HepG2 (cell line): ENCODE measurements at regions not wholly inside any gene's neighbourhood (a gene's known extent, or its start where the extent isn't known, plus 50 kb on each side); places are given as distances from the start of the nearest gene placed in this dataset.

Experiments
- ATAC-seq: fragments of 200-7000 bp; cut with Tn5 transposase; 3 replicates; pipeline ENCODE4 v1.9.1; 2020; ENCODE audit warnings: mild to moderate bottlenecking, moderate library complexity
- BruUV-seq: library from RNA; stranded (reverse); fragments of 400-500 nt; replicated peaks from 2 replicates; lab custom pipeline; 2021; lab: Mats Ljungman, UMichigan
- CTCF ChIA-PET: fragments of 300-600 bp; formaldehyde crosslinking; extraction: SDS; loops from one replicate; lab custom pipeline; 2021; ENCODE audit warnings: low total read pairs, inconsistent platforms, low intra/inter-chr PET ratio; lab: Yijun Ruan, JAX
- POLR2A ChIA-PET: fragments of 350-600 bp; sonication (Branson Sonifier 250); formaldehyde crosslinking; loops from one replicate; lab custom pipeline; 2020; ENCODE audit warnings: antibody characterized with exemption, inconsistent platforms; lab: Yijun Ruan, JAX
- DNase-seq: peaks from one replicate; pipeline ENCODE4 v3.0.0-alpha.2; 2015; ENCODE audit warnings: low spot score
- FAIRE-seq: peaks from 3 replicates; lab custom pipeline; 2011; peaks lifted over from hg19 to GRCh38; lab: Jason Lieb, UNC
- H2AFZ ChIP-seq: one replicate; pipeline ENCODE4 v1.6.1; 2011; ENCODE audit warnings: low read length, inconsistent platforms
- H3K27ac ChIP-seq: fragments of 300-600 bp; 3 replicates; pipeline ENCODE4 v1.8.0; 2011; ENCODE audit warnings: mixed run types, mild to moderate bottlenecking, mixed read lengths, low read length, inconsistent platforms; ENCODE audit not compliant: insufficient read depth; ENCODE audit errors: extremely low read length
- H3K27me3 ChIP-seq, 2 experiments: fragments of 200-600 bp in 1 of 2; 2 replicates in 1 of 2; 3 replicates in 1 of 2; pipeline versions ENCODE4 v1.6.0 to v1.8.0; 2011; ENCODE audit warnings: low read length in 2 of 2, mild to moderate bottlenecking in 2 of 2, moderate library complexity in 2 of 2, inconsistent platforms in 1 of 2; ENCODE audit not compliant: insufficient read depth in 2 of 2, control insufficient read depth in 1 of 2
- H3K36me3 ChIP-seq, 2 experiments: fragments of 200-600 bp in 1 of 2; replicated peaks in 1 of 2; 2 replicates in 1 of 2; 3 replicates in 1 of 2; pipeline versions ENCODE4 v1.5.1 to v1.8.0; 2011; ENCODE audit warnings: low read length in 2 of 2, inconsistent platforms in 1 of 2; ENCODE audit not compliant: insufficient read depth in 2 of 2, control insufficient read depth in 1 of 2
- H3K4me1 ChIP-seq: 2 replicates; pipeline ENCODE4 v1.5.1; 2012; ENCODE audit warnings: low read length, inconsistent platforms; ENCODE audit not compliant: insufficient read depth
- H3K4me2 ChIP-seq: 2 replicates; pipeline ENCODE4 v1.6.0; 2011; ENCODE audit warnings: low read depth, low read length, inconsistent platforms
- H3K4me3 ChIP-seq, 3 experiments: fragments of 200-600 bp in 1 of 3; sonication (generic), shearing (Covaris generic) in 1 of 3; replicated peaks in 1 of 3; 2 replicates each; pipeline ENCODE4 v1.5.1; 2011 to 2016; ENCODE audit warnings: low read length in 3 of 3, inconsistent platforms in 2 of 3, low read depth in 2 of 3, mild to moderate bottlenecking in 2 of 3, control low read depth in 1 of 3, mixed read lengths in 1 of 3; ENCODE audit not compliant: insufficient read depth in 1 of 3
- H3K79me2 ChIP-seq: one replicate; pipeline ENCODE4 v1.6.1; 2011; ENCODE audit warnings: low read length, inconsistent platforms; ENCODE audit not compliant: insufficient read depth
- H3K9ac ChIP-seq: 2 replicates; pipeline ENCODE4 v1.6.0; 2011; ENCODE audit warnings: mild to moderate bottlenecking, low read depth, low read length, inconsistent platforms; ENCODE audit not compliant: insufficient read depth
- H3K9me3 ChIP-seq: 2 replicates; pipeline ENCODE4 v1.5.1; 2012; ENCODE audit warnings: mild to moderate bottlenecking, low read length
- H4K20me1 ChIP-seq: 2 replicates; pipeline ENCODE4 v1.6.0; 2011; ENCODE audit warnings: inconsistent platforms, mild to moderate bottlenecking, low read length, moderate library complexity; ENCODE audit not compliant: insufficient read depth
- CENPX ChIP-seq: sonication (generic); formaldehyde crosslinking; IDR thresholded peaks from 2 replicates; pipeline ENCODE4 v1.9.0; 2021; ENCODE audit warnings: mild to moderate bottlenecking, missing genetic modification reagents, moderate library complexity
- GATA4 ChIP-seq: sonication (generic); IDR thresholded peaks from 2 replicates; pipeline ENCODE4 v1.6.1; 2016; ENCODE audit warnings: antibody characterized with exemption, low read depth, borderline replicate concordance
- KDM5B ChIP-seq: sonication (generic); formaldehyde crosslinking; IDR thresholded peaks from 2 replicates; pipeline ENCODE4 v1.4.0; 2020; ENCODE audit warnings: missing genetic modification reagents, mild to moderate bottlenecking, borderline replicate concordance
- MEIS1 ChIP-seq: sonication (generic); formaldehyde crosslinking; IDR thresholded peaks from 2 replicates; pipeline ENCODE4 v1.9.0; 2021; ENCODE audit warnings: mild to moderate bottlenecking, missing genetic modification reagents, moderate library complexity, borderline replicate concordance
- MIER3 ChIP-seq: IDR thresholded peaks from 2 replicates; pipeline ENCODE4 v1.6.1; 2016; ENCODE audit warnings: missing compliant biosample characterization, borderline replicate concordance
- RARG ChIP-seq: sonication (generic); formaldehyde crosslinking; IDR thresholded peaks from 2 replicates; pipeline ENCODE4 v1.4.0; 2020; ENCODE audit warnings: low read depth, mild to moderate bottlenecking, missing genetic modification reagents
- RXRB ChIP-seq: IDR thresholded peaks from 2 replicates; pipeline ENCODE4 v1.6.1; 2016; ENCODE audit warnings: borderline replicate concordance, missing genetic modification reagents, missing compliant biosample characterization
- SAFB2 ChIP-seq: sonication (generic); formaldehyde crosslinking; IDR thresholded peaks from 2 replicates; pipeline ENCODE4 v1.5.1; 2020; ENCODE audit warnings: missing genetic modification reagents, low read depth, mild to moderate bottlenecking, borderline replicate concordance
- TMF1 ChIP-seq: sonication (generic); formaldehyde crosslinking; IDR thresholded peaks from 2 replicates; pipeline ENCODE4 v1.8.1; 2022; ENCODE audit warnings: low read depth, missing genetic modification reagents
- ZNF230 ChIP-seq: sonication (generic); formaldehyde crosslinking; IDR thresholded peaks from 2 replicates; pipeline ENCODE4 v1.4.0; 2020; ENCODE audit warnings: mild to moderate bottlenecking, missing genetic modification reagents
- ZNF329 ChIP-seq: sonication (generic); formaldehyde crosslinking; IDR thresholded peaks from 2 replicates; pipeline ENCODE4 v1.9.0; 2021; ENCODE audit warnings: low read depth, mild to moderate bottlenecking, missing genetic modification reagents
- ZNF563 ChIP-seq: sonication (generic); formaldehyde crosslinking; IDR thresholded peaks from 2 replicates; pipeline ENCODE4 v1.8.0; 2022; ENCODE audit warnings: mild to moderate bottlenecking, moderate library complexity, missing genetic modification reagents
- ZNF670 ChIP-seq: sonication (generic); formaldehyde crosslinking; IDR thresholded peaks from 2 replicates; pipeline ENCODE4 v1.8.0; 2022; ENCODE audit warnings: mild to moderate bottlenecking, missing genetic modification reagents, borderline replicate concordance
- ZNF674 ChIP-seq: sonication (generic); formaldehyde crosslinking; IDR thresholded peaks from 2 replicates; pipeline ENCODE4 v1.5.0; 2020; ENCODE audit warnings: low read depth, mild to moderate bottlenecking, missing genetic modification reagents
- WGBS: methylation state at CpG from one replicate; pipeline ENCODE4 v1.1.6; 2017; ENCODE audit warnings: low lambda C conversion rate; 5-methylcytosine and 5-hydroxymethylcytosine counted together
- in situ Hi-C: cut with HindIII; loops from 2 replicates; pipeline ENCODE4 v1.10.0; 2017; ENCODE audit warnings: low pct_unique_long_range_greater_than_20kb; ENCODE audit not compliant: extremely low pct_ligation_motif_present
- intact Hi-C: fragments of 100-400 bp; cut with micrococcal nuclease; formaldehyde crosslinking; loops from one replicate; pipeline ENCODE4 v1.10.0; 2022; ENCODE audit not compliant: unreplicated experiment
- TF ChIP-seq, protein P1 (sequence below): sonication (generic); formaldehyde crosslinking; IDR thresholded peaks from 2 replicates; pipeline ENCODE4 v1.4.0; 2020; ENCODE audit warnings: mild to moderate bottlenecking, missing genetic modification reagents
- TF ChIP-seq, protein P2 (sequence below): sonication (generic); formaldehyde crosslinking; IDR thresholded peaks from 2 replicates; pipeline ENCODE4 v1.5.1; 2020; ENCODE audit warnings: missing genetic modification reagents, mild to moderate bottlenecking, borderline replicate concordance
- TF ChIP-seq, protein P3 (sequence below): IDR thresholded peaks from 2 replicates; pipeline ENCODE4 v1.6.1; 2016

DNA sequence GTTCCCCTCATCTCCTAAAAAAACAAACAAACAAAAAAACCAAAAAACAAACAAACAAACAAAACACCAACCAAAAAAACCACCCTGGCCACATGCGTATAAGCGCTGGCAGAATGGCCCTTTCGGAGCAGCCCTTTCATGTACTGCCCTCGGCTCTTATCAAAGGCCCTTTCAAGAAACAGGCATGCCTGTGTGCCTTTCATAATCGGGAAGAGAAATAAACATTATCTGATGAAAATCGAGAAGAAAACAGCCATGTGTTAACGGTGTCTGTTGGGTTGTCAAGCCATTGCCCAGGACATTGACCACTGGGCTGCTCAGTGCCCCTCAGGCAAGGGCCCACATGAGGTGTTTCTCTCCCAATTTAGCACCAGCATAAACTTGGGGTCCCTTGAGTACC, 68.3 kb downstream of the PJA1 start:
- no peak for ATAC-seq
- Histone ChIP-seq H2AFZ (no peak overlapping the region), H4K20me1 (no peaks in the 10 kb centered on the region), H3K9ac (no peak overlapping the region), H3K9me3 (no peaks in the 10 kb centered on the region), H3K27me3 (no peaks in the 10 kb centered on the region; a peak in 1 of 5 replicates), H3K4me3 (no peak overlapping the region), H3K36me3 (no peaks in the 10 kb centered on the region), H3K4me2 (no peak overlapping the region), H3K4me1 (no peaks in the 10 kb centered on the region), H3K27ac (no peak overlapping the region), H3K79me2 (no peaks in the 10 kb centered on the region)
- CTCF ChIA-PET, result no interaction called here
- BruUV-seq, result no TSS peak
- in situ Hi-C loops (no loop called here), intact Hi-C loops (no loop called here)
- no peak for DNase-seq
- no peak for TF ChIP-seq RXRB (CRISPR knock-in tag)
- TF ChIP-seq GATA4, result no peak
- TF ChIP-seq, protein P1, sequence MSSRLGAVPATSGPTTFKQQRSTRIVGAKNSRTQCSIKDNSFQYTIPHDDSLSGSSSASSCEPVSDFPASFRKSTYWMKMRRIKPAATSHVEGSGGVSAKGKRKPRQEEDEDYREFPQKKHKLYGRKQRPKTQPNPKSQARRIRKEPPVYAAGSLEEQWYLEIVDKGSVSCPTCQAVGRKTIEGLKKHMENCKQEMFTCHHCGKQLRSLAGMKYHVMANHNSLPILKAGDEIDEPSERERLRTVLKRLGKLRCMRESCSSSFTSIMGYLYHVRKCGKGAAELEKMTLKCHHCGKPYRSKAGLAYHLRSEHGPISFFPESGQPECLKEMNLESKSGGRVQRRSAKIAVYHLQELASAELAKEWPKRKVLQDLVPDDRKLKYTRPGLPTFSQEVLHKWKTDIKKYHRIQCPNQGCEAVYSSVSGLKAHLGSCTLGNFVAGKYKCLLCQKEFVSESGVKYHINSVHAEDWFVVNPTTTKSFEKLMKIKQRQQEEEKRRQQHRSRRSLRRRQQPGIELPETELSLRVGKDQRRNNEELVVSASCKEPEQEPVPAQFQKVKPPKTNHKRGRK (CRISPR knock-in tag), result no peak
- TF ChIP-seq, protein P2, sequence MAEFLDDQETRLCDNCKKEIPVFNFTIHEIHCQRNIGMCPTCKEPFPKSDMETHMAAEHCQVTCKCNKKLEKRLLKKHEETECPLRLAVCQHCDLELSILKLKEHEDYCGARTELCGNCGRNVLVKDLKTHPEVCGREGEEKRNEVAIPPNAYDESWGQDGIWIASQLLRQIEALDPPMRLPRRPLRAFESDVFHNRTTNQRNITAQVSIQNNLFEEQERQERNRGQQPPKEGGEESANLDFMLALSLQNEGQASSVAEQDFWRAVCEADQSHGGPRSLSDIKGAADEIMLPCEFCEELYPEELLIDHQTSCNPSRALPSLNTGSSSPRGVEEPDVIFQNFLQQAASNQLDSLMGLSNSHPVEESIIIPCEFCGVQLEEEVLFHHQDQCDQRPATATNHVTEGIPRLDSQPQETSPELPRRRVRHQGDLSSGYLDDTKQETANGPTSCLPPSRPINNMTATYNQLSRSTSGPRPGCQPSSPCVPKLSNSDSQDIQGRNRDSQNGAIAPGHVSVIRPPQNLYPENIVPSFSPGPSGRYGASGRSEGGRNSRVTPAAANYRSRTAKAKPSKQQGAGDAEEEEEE, result no peak
- TF ChIP-seq, protein P3, sequence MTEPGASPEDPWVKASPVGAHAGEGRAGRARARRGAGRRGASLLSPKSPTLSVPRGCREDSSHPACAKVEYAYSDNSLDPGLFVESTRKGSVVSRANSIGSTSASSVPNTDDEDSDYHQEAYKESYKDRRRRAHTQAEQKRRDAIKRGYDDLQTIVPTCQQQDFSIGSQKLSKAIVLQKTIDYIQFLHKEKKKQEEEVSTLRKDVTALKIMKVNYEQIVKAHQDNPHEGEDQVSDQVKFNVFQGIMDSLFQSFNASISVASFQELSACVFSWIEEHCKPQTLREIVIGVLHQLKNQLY (CRISPR knock-in tag), result no peak
- TF ChIP-seq ZNF674, result no peak
- no peak for TF ChIP-seq MEIS1
- no peak for TF ChIP-seq SAFB2 (CRISPR knock-in tag)
- no peak for TF ChIP-seq TMF1
- TF ChIP-seq ZNF670 (CRISPR knock-in tag), result no peak
- TF ChIP-seq ZNF329 (CRISPR knock-in tag), result no peak
- TF ChIP-seq KDM5B (CRISPR knock-in tag), result no peak
- TF ChIP-seq MIER3, result no peak
- TF ChIP-seq ZNF230 (CRISPR knock-in tag), result no peak
- TF ChIP-seq ZNF563, result no peak
- TF ChIP-seq CENPX, result no peak
- no peak for TF ChIP-seq RARG
- POLR2A ChIA-PET, result no interaction called here
- FAIRE-seq, result no peak
- WGBS, result 7% methylated on average over 5 of the region's 7 CpGs
